Activated B cell treated with CpG ODN at 0.5 μM for 24 hours (primary cell): ENCODE measurements at regions not wholly inside any gene's neighbourhood (a gene's known extent, or its start where the extent isn't known, plus 50 kb on each side); places are given as distances from the start of the nearest gene placed in this dataset.

Experiments used
- ATAC-seq: fragments of 200-7000 bp; cut with Tn5 transposase; one replicate; pipeline ENCODE4 v1.10.0; 2021; ENCODE audit warnings: low read depth, mild to moderate bottlenecking, moderate library complexity
- CTCF ChIA-PET: fragments of 350-600 bp; sonication (Branson Sonifier 250); formaldehyde crosslinking; loops from one replicate; lab custom pipeline; 2021; ENCODE audit warnings: antibody characterized with exemption; lab: Charles Lee
- POLR2A ChIA-PET: fragments of 350-600 bp; sonication (Branson Sonifier 250); formaldehyde crosslinking; loops from one replicate; lab custom pipeline; 2021; ENCODE audit warnings: antibody characterized with exemption; lab: Charles Lee
- DNase-seq: peaks from one replicate; pipeline ENCODE4 v3.0.0; 2022
- H3K27ac Mint-ChIP-seq: one replicate; pipeline ENCODE4 v1.8.0; 2020; ENCODE audit warnings: mixed read lengths
- H3K27me3 Mint-ChIP-seq: one replicate; pipeline ENCODE4 v1.8.0; 2021; ENCODE audit warnings: mixed read lengths
- H3K36me3 Mint-ChIP-seq: one replicate; pipeline ENCODE4 v1.8.0; 2021; ENCODE audit warnings: low read depth, mixed read lengths
- H3K4me1 Mint-ChIP-seq: one replicate; pipeline ENCODE4 v1.8.0; 2021; ENCODE audit warnings: mixed read lengths
- H3K4me3 Mint-ChIP-seq: one replicate; pipeline ENCODE4 v1.8.0; 2020; ENCODE audit warnings: mild to moderate bottlenecking, mixed read lengths
- H3K9me3 Mint-ChIP-seq: one replicate; pipeline ENCODE4 v1.8.0; 2020; ENCODE audit warnings: mixed read lengths
- intact Hi-C: fragments of 100-400 bp; cut with micrococcal nuclease; formaldehyde crosslinking; loops from one replicate; pipeline ENCODE4 v1.15.1; 2024
- TF ChIP-seq, protein P1 (sequence below): fragments of 200-600 bp; IDR thresholded peaks from one replicate; pipeline ENCODE4 v1.8.0; 2022; ENCODE audit warnings: antibody characterized with exemption, mild to moderate bottlenecking

DNA sequence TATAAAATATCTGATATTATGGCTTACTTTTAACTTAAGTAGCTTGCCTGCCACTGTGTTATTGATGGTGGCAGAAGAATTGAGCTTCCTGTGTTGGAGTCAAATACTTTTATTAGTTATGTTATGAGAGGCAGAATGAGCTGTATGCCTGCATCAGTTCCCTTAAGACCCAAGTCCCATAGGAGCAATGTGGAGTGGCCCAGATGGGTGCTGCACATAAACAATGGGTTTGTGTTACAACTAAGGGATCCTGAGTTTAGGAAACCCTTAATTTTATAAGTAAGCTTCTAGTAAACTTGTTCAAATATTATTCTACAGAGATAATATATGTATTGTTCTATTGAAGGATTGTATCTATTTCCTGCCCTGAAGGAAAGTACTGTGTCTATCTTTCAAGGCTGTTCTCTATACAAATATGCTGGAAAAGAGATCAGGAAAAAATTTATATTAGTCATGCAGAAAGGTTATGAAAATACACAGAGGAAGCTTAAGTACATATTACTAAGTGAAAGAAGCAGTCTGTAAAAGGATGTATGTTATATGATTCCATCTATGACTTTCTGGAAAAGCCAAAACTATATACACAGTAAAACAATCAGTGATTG, 2018.0 kb upstream of the PCDH20 start:
- H3K27ac Mint-ChIP-seq = no peak overlapping the region
- TF ChIP-seq, protein P1, sequence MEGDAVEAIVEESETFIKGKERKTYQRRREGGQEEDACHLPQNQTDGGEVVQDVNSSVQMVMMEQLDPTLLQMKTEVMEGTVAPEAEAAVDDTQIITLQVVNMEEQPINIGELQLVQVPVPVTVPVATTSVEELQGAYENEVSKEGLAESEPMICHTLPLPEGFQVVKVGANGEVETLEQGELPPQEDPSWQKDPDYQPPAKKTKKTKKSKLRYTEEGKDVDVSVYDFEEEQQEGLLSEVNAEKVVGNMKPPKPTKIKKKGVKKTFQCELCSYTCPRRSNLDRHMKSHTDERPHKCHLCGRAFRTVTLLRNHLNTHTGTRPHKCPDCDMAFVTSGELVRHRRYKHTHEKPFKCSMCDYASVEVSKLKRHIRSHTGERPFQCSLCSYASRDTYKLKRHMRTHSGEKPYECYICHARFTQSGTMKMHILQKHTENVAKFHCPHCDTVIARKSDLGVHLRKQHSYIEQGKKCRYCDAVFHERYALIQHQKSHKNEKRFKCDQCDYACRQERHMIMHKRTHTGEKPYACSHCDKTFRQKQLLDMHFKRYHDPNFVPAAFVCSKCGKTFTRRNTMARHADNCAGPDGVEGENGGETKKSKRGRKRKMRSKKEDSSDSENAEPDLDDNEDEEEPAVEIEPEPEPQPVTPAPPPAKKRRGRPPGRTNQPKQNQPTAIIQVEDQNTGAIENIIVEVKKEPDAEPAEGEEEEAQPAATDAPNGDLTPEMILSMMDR = no peak
- no peak for ATAC-seq
- DNase-seq = no peak
- H3K27me3 Mint-ChIP-seq = no peaks in the 10 kb centered on the region
- no peak overlapping the region for H3K4me3 Mint-ChIP-seq
- H3K36me3 Mint-ChIP-seq = no peaks in the 10 kb centered on the region
- intact Hi-C loops = no loop called here
- H3K4me1 Mint-ChIP-seq = no peaks in the 10 kb centered on the region
- no peaks in the 10 kb centered on the region for H3K9me3 Mint-ChIP-seq
- ChIA-PET POLR2A (no interaction called here), CTCF (no interaction called here)

DNA sequence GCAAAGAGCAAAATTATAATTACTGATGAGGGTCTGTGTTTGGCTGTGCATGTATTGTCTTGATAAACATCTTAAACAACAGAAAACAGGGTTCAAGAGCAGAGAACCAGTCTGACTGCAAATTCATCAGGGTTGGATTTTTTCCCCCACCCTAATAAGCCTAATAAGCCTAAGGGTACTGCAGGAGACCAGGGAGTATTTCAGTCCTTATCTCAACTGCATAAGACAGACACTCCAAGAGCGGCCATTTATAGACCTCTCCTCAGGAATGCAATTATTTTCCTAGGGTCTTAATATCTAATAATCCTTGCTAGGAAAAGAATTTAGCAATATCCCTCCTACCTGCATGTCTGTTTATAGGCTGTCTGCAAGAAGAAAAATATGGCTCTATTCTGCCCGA, 2011.5 kb upstream of the PCDH20 start:
- H3K4me1 Mint-ChIP-seq = no peaks in the 10 kb centered on the region
- TF ChIP-seq, protein P1 = no peak
- ChIA-PET POLR2A (no interaction called here), CTCF (no interaction called here)
- no peak for DNase-seq
- H3K36me3 Mint-ChIP-seq = no peaks in the 10 kb centered on the region
- H3K4me3 Mint-ChIP-seq = no peak overlapping the region
- H3K27me3 Mint-ChIP-seq = no peaks in the 10 kb centered on the region
- no peak overlapping the region for H3K27ac Mint-ChIP-seq
- H3K9me3 Mint-ChIP-seq = no peaks in the 10 kb centered on the region
- ATAC-seq = no peak
- intact Hi-C loops = no loop called here

DNA sequence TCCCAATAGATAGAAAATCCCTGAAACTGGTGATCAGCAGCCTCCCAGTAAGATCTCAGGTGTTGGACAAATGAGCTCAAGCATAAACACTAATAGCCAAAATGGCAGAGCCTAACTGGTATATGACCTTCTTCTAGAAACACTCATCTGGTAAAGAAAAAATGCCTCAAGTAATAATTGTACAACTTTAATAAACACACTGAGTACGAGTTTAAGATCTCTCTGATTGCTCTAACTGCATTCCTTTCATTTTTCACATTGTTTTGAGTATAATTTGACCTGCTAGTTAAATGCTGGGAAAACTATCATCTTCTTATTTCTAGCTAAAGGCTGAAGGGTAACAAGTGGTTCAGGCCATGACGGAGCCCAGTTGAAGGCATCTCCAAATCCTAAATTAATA, 2009.5 kb upstream of the PCDH20 start:
- Mint-ChIP-seq H3K9me3 (no peaks in the 10 kb centered on the region), H3K27me3 (no peaks in the 10 kb centered on the region), H3K27ac (no peak overlapping the region), H3K4me3 (no peak overlapping the region), H3K4me1 (no peaks in the 10 kb centered on the region), H3K36me3 (no peaks in the 10 kb centered on the region)
- ATAC-seq (no peak), DNase-seq (no peak)
- intact Hi-C loops = no loop called here
- TF ChIP-seq, protein P1 = no peak
- ChIA-PET POLR2A (no interaction called here), CTCF (no interaction called here)

DNA sequence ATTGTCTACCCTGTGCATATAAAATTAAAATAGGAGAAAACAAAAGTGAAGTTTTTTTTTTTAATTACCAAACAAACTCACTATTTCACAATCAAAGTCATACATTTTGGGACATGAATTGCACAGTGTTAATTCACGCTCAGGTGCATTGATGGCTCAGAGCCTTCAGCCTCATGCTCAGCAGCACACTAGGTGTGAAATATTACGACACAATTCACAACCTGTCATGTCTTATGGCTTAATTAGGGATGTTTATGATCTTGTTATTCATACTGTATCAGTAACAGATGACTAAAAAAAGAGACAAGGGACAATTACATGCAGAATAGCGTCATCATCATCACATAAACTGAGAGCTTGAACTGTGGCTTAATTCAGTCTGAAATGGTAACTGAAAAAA, 2005.5 kb upstream of the PCDH20 start:
- H3K4me1 Mint-ChIP-seq = no peaks in the 10 kb centered on the region
- TF ChIP-seq, protein P1 = no peak
- no peaks in the 10 kb centered on the region for H3K36me3 Mint-ChIP-seq
- H3K27ac Mint-ChIP-seq = no peak overlapping the region
- DNase-seq (no peak), ATAC-seq (no peak)
- no peak overlapping the region for H3K4me3 Mint-ChIP-seq
- H3K27me3 Mint-ChIP-seq = no peaks in the 10 kb centered on the region
- intact Hi-C loops = no loop called here
- ChIA-PET CTCF (no interaction called here), POLR2A (no interaction called here)
- H3K9me3 Mint-ChIP-seq = peaks cover 3% of the 10 kb centered on the region

DNA sequence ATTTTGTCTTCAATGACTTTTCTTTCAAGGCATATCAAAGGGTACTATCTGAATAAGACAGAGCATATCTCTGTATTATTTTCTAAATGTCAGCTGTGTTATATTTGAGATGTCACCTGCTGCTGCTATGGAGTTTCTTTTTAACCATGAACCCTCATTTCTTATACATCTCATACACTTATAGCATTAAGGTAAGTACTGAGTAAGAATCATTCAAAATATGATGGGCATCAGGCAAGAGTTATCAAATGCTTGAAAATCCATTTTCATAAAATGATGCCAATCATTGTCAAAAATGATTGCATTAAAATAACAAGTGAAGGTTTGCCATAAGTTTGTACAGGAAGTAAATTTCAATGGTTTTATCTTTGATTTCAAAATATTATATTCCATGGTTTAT, 2005.0 kb upstream of the PCDH20 start:
- no peak for ATAC-seq
- Mint-ChIP-seq H3K27me3 (no peaks in the 10 kb centered on the region), H3K36me3 (no peaks in the 10 kb centered on the region), H3K4me3 (no peak overlapping the region), H3K27ac (no peak overlapping the region), H3K4me1 (no peaks in the 10 kb centered on the region), H3K9me3 (peaks cover 3% of the 10 kb centered on the region)
- POLR2A ChIA-PET = no interaction called here
- intact Hi-C loops = no loop called here
- DNase-seq = no peak
- TF ChIP-seq, protein P1 = no peak
- CTCF ChIA-PET = no interaction called here
